Pulmonary artery endothelial cell (primary cell): ENCODE measurements at regions not wholly inside any gene's neighbourhood (a gene's known extent, or its start where the extent isn't known, plus 50 kb on each side); places are given as distances from the start of the nearest gene placed in this dataset.
"Not testable (repeated sequence)": the region's sequence is repeated elsewhere in the genome, so short reads cannot be mapped to it uniquely, and the experiment has no call there.

ENCODE experiments used
- DNase-seq: peaks from one replicate; pipeline ENCODE4 v3.0.0-alpha.2; 2011; ENCODE audit warnings: low read depth, low spot score

DNA sequence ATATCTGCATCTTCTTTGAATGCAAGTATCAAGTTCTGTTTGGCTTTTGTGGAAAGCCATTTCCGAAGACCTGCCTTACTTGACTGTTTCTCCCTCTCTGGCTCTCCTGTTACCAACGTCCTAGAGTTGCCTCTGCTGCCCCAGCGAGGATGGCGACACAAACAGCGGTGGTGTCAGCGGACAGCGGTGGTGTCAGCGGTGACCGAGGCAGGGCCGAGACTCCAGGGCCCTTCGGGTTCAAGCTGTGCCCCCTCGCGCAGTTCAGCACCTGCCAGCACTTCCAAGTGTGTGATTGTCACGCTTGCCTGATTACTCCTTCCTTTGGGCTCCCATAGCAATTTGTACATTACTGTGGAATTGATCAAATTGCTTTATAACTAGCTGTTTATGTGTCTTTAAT, 336.9 kb upstream of the FAT1 start:
- DNase-seq = no peak

DNA sequence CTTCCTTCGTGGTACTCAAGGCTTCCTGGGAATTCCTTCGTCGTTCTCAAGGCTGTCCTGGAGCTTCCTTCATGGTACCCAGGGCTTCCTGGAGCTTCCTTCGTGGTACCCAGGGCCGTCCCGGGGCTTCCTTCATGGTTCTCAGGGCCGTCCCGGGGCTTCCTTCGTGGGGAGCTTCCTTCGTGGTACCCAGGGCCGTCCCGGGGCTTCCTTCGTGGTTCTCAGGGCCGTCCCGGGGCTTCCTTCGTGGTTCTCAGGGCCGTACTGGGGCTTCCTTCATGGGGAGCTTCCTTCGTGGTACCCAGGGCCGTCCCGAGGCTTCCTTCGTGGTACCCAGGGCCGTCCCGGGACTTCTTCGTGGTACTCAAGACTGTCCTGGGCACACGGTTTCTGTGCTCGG, 339.6 kb upstream of the FAT1 start:
- DNase-seq = no peak

GRCh38 chr4:187064033-187064432, 340.4 kb upstream of the FAT1 start:
- no peak for DNase-seq

GRCh38 chr4:187065396-187065795, 341.7 kb upstream of the FAT1 start:
- DNase-seq = no peak

DNA sequence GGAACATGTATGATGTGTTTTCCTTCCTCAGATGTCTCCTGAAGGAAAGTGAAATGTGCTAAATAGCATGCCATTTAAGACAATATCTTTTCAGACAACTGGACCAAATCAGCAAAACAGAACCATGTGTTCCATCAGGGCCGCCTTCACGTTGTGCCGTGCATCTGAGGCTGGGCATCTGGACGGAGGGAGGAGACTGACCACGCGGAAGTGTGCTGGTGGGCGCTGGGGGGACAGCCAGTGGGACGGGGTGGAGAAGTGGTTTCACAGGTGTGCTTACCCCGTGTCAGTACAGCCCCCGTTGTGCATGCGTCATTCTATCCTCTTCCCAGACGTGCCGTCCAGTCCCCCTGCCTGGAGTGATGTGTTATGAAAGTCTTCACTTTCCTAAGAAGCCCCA, 342.1 kb upstream of the FAT1 start:
- DNase-seq = no peak

DNA sequence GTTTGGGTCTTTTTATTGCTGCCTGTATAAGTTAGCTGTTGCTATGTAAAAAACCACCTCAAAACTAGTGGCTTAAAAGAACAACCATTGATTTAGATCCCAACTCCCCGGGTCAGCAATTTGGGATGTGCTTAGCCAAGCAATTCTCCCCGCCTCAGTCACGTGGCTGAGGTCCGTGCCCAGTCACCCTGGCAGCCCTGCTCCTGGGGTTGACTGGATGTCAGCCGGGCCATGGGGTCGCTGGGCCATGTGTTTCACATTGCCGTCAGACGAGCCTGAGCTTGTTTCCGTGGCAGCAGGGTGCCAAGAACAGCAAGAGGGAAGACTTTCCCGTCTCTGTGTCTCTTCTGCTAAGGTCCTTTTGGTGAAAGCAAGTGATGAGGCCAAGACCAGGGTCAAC, 345.7 kb upstream of the FAT1 start:
- no peak for DNase-seq

- DNase-seq = no peak
These were observed 346.5 kb upstream of the FAT1 start for GRCh38 chr4:187070158-187070557.

DNA sequence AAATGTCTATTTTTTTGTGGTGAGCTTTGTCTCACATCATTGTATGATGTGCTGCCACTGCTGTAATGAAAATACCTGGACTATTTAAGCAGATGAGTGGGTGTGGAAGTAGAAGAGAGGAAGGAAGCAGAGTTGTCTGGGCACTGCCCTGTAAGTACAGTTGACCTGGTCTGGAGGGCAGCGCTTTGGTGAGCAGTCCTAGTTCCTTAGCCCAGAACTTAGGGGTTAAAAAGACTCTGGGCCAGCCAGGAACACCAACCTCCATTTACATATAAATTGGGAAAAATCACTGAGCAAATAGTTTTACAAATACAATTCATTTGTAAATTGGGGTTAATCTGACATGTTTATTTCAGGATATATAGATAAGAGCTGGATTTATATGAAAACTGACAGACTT, 347.1 kb upstream of the FAT1 start:
- DNase-seq = no peak

- no peak for DNase-seq
These were observed 348.4 kb upstream of the FAT1 start for GRCh38 chr4:187071946-187072600.

DNA sequence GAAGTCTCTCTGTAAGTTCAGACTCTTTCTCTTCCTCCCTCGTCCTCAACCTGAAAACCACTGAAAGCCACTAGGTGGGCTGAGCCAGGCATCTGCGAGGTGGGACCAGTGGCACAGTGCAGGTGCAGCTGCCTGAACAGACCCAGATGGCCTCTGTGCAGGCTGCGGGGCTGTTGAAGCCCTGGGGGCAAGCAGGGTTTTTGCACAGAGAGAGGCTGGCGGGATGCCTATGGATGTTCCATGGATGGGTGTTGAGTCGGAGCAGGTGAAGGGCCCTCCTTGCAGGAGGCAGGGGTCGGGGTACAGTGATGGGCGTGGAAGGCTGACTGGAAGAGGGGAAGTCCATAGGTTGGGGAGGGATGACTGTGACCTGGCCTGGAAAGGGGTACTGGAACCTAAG, 350.2 kb upstream of the FAT1 start:
- DNase-seq = no peak

DNA sequence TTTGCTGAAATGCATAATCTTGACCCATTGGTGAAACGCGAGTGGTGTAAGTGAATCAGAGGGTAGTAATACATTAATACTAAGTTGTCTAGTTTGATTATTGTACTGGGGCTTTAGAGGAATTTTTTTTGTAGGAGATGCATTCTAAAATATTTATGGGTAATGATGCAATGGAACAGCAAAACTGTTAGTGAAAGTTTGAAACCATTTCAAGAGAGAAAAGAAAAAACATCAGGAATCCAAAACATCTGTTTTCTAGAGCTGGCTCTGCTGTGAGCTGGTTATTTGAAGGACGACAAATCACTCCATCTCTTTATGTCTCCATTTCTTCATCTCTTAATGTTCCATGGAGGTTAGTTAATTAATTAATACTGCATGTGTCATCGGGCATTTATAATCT, 351.9 kb upstream of the FAT1 start:
- DNase-seq = no peak

DNA sequence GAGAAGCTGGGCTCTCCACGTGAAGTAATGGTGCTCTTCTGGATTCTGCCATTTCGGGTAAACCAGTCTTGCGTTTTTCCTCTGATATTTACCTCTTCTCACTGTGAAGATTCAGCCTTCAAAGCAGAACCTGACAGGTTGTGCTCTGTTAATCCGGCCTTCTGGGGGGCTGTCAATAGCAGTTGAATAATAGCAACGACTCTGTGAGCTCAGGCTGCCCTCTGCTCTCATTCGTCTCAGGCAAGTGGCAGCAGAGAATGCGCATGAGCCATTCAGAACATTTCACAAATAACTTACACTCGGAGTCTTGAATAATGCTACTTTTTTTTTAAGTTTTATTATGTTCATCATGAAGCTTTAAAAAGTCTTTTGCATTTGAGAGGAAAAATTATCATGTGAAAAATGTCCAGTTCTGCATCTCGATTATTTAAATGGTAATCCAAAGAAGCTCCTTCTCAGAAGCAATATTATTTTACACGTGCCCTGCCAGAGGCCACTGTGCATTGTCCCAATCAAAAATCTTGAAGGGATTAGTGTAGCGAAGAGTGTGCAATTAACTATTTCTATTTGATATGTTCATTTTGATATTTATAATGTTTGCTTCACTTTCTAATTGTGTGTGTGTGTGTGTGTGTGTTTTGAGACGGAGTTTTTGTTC, 354.2 kb upstream of the FAT1 start:
- no peak for DNase-seq

DNA sequence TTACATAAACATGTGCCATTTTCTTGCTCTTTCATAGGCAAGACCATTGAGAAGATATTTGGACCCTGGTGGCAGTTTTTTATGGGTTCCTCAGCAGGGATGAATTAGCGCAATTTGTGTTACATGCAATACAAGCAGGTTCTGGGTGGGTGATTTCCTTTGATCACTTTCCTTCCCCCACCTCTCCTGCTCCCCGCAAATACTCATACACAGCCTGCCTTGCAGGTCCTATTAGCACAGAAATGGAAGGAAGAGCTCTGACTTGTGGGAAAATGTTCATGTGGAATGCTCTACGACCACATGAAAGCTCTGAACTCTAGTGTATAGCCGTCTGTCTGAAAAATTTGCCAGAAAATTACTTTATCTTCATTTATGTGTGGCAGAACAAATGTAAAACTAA, 361.0 kb upstream of the FAT1 start:
- DNase-seq = no peak

- DNase-seq = no peak
These were observed 361.7 kb upstream of the FAT1 start for GRCh38 chr4:187085339-187085738.

GRCh38 chr4:187086151-187086550, 362.5 kb upstream of the FAT1 start:
- no peak for DNase-seq

- DNase-seq = no peak
These were observed 364.6 kb upstream of the FAT1 start for GRCh38 chr4:187088070-187088799.

DNA sequence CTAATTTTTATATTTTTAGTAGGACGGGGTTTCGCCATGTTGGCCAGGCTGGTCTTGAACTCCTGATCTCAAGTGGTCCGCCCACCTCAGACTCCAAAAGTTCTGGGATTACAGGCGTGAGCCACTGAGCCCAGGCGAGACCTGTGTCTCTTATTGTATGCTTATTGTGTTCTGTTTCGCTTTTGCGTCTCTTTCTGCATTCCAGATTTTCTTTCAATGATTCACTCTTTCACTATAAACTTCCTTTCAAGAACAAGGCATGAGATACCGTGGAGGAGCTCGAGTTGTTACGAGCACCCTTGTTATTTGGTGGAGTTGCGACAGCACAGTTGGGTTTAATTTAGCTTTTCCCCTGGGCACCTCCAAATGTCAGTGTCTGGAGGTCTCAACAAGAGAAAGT, 366.7 kb upstream of the FAT1 start:
- DNase-seq = no peak

GRCh38 chr4:187090832-187091231, 367.2 kb upstream of the FAT1 start:
- DNase-seq = not testable (repeated sequence)

- no peak for DNase-seq
These were observed 370.5 kb upstream of the FAT1 start for GRCh38 chr4:187094144-187094543.

GRCh38 chr4:187098429-187098828, 374.8 kb upstream of the FAT1 start:
- DNase-seq = no peak

- DNase-seq = no peak
These were observed 379.7 kb upstream of the FAT1 start for GRCh38 chr4:187103351-187103750.

- no peak for DNase-seq
These were observed 385.2 kb upstream of the FAT1 start for GRCh38 chr4:187108845-187109244.

GRCh38 chr4:187109636-187110035, 386.0 kb upstream of the FAT1 start:
- DNase-seq = no peak
